ENCODE measurements at regions not wholly inside any gene's neighbourhood (a gene's known extent, or its start where the extent isn't known, plus 50 kb on each side); places are given as distances from the start of the nearest gene placed in this dataset.

DNA sequence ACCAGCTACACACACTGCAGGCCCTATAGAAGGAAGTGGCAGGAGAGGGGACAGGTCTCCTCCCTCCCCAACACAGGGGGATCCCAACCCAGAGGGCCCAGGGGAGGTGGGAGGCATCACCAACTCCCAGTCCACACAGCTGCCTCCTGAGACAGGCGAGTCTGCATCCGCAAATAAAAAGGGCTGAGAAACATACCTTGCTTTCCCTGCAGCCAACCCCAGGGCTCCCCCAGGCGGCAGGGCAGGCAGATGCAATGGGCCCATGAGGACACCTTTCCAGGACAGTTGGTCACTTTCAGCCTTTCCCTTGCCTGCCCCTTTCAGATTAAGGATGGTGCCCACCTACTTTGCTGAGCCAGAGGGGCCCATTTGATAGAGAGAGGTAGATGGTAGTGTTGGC lies 180.0 kb downstream of the BRD1 start:
- TF ChIP-seq, protein P1, sequence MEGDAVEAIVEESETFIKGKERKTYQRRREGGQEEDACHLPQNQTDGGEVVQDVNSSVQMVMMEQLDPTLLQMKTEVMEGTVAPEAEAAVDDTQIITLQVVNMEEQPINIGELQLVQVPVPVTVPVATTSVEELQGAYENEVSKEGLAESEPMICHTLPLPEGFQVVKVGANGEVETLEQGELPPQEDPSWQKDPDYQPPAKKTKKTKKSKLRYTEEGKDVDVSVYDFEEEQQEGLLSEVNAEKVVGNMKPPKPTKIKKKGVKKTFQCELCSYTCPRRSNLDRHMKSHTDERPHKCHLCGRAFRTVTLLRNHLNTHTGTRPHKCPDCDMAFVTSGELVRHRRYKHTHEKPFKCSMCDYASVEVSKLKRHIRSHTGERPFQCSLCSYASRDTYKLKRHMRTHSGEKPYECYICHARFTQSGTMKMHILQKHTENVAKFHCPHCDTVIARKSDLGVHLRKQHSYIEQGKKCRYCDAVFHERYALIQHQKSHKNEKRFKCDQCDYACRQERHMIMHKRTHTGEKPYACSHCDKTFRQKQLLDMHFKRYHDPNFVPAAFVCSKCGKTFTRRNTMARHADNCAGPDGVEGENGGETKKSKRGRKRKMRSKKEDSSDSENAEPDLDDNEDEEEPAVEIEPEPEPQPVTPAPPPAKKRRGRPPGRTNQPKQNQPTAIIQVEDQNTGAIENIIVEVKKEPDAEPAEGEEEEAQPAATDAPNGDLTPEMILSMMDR (IDR thresholded peaks at IDR 0.05): no peak
- no peak for TF ChIP-seq POLR2A (IDR thresholded peaks at IDR 0.05)
- TF ChIP-seq EP300 (IDR thresholded peaks at IDR 0.05): no peak

Measured in tibial nerve (tissue), 4 donors.